ENCODE measurements at regions not wholly inside any gene's neighbourhood (a gene's known extent, or its start where the extent isn't known, plus 50 kb on each side); places are given as distances from the start of the nearest gene placed in this dataset.

DNA sequence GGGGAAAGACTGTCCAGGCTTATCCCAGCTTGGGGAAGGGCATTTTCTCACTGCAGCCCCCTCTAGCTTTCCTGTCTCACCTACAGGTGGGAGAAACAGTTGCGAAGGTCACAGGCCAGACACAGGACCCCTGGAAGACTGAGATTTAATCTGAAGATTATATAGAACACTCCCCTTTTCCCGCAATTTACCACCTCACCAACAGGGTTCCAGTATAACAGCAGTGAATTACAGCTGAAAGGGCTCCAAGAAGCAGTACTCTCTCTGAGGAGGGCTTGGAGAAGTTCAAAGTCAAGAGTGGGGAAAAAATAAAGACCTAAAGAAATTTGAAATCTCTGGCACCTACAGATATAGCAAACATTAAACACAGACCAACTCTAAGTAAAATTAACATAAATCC lies 111.9 kb downstream of the ANKRD60 start:
- H3K27ac ChIP-seq (ENCODE audit: low read depth, low read length): no peak overlapping the region
- no peak overlapping the region for H3K9ac ChIP-seq (replicated peaks in 1 of 4; ENCODE audit: extremely low read depth in 1 of 4, low read depth in 3 of 4, low read length in 3 of 4)
- no peak overlapping the region for H2BK15ac ChIP-seq (ENCODE audit: low read length)
- H4K5ac ChIP-seq (ENCODE audit: insufficient read length, low read depth, low read length): no peak overlapping the region
- H4K20me1 ChIP-seq (replicated peaks in 1 of 2; ENCODE audit: control insufficient read depth in 1 of 2, insufficient read depth in 2 of 2, low read length in 2 of 2): no peaks in the 10 kb centered on the region
- no peak overlapping the region for H3K4ac ChIP-seq (replicated peaks; ENCODE audit: insufficient read length, low read depth, low read length)
- no peak overlapping the region for H3K14ac ChIP-seq (ENCODE audit: insufficient read length)
- H2BK120ac ChIP-seq (replicated peaks; ENCODE audit: low read depth, low read length): no peak overlapping the region
- H3K23ac ChIP-seq (ENCODE audit: insufficient read length): no peak overlapping the region
- no peaks in the 10 kb centered on the region for H3K36me3 ChIP-seq (ENCODE audit: control insufficient read depth in 2 of 4, insufficient read depth in 4 of 4, low read length in 3 of 4)
- no peaks in the 10 kb centered on the region for H3K79me2 ChIP-seq (ENCODE audit: control insufficient read depth in 1 of 2, insufficient read depth in 2 of 2, low read length in 2 of 2)
- H2BK5ac ChIP-seq (ENCODE audit: low read depth, low read length): no peak overlapping the region
- H3K4me1 ChIP-seq (replicated peaks in 1 of 4; ENCODE audit: control insufficient read depth in 3 of 4, insufficient read depth in 4 of 4, low read length in 3 of 4): no peaks in the 10 kb centered on the region
- no peak overlapping the region for H3K18ac ChIP-seq (ENCODE audit: extremely low read depth, low read length)
- H3K79me1 ChIP-seq (ENCODE audit: low read depth, low read length): no peaks in the 10 kb centered on the region
- WGBS, 2 experiments (ENCODE audit: extremely low coverage in 1 of 2, insufficient coverage in 1 of 2, insufficient read length in 1 of 2, insufficient replicate concordance in 2 of 2, low coverage in 1 of 2, low lambda C conversion rate in 2 of 2, missing lambda C conversion rate in 1 of 2): 88% methylated on average over 2 of the region's 2 CpGs; no CpG with 5 or more reads in 1 of the 2 experiments
- no peak overlapping the region for H2BK20ac ChIP-seq (ENCODE audit: low read length)
- H3K27me3 ChIP-seq (replicated peaks in 1 of 4; ENCODE audit: control insufficient read depth in 3 of 4, extremely low read depth in 1 of 4, insufficient read depth in 3 of 4, low read length in 3 of 4): no peaks in the 10 kb centered on the region; a peak in 2 of 7 replicates
- H2AFZ ChIP-seq (ENCODE audit: low read length): no peak overlapping the region
- DNase-seq (ENCODE audit: low read depth in 1 of 2, low spot score in 2 of 2) (peak in 1 of 2 experiments; percentile 38), FAIRE-seq (no peak)
- H2AK5ac ChIP-seq (ENCODE audit: low read depth, low read length): no peak overlapping the region
- H4K8ac ChIP-seq (ENCODE audit: extremely low read depth, insufficient read depth, low read length): no peak overlapping the region
- H3K9me3 ChIP-seq (ENCODE audit: insufficient read depth in 2 of 2, low read depth in 1 of 2, low read length in 1 of 2): no peaks in the 10 kb centered on the region
- no peak overlapping the region for H3K4me3 ChIP-seq (ENCODE audit: extremely low read depth in 1 of 4, insufficient read depth in 2 of 4, low read depth in 3 of 4, low read length in 4 of 4)
- ChIA-PET POLR2A (ENCODE audit: partially characterized antibody) (no interaction called here), CTCF (ENCODE audit: partially characterized antibody) (interaction anchor here (0.6 to 3.4 kb wide), 13 partner anchors 9 to 521 kb away, joined by 3 to 16 read pairs (median 4); no protein-coding TSS in a partner anchor)
- H3K4me2 ChIP-seq (ENCODE audit: insufficient read depth in 1 of 2, low read depth in 2 of 2, low read length in 2 of 2): no peak overlapping the region
- H3K23me2 ChIP-seq (ENCODE audit: low read depth, low read length): no peaks in the 10 kb centered on the region
- no peak overlapping the region for H3K56ac ChIP-seq (replicated peaks; ENCODE audit: insufficient read length, low read depth, low read length)
- no peak overlapping the region for H2BK12ac ChIP-seq (ENCODE audit: low read depth, low read length)
- no peak overlapping the region for H4K91ac ChIP-seq (replicated peaks; ENCODE audit: insufficient read length, low read length)
- no peak for TF ChIP-seq CHD2 (IDR thresholded peaks at IDR 0.05; ENCODE audit: low read length)
- TF ChIP-seq JUND (IDR thresholded peaks at IDR 0.05; ENCODE audit: low read length): no peak

All from H1 (cell line).